ENCODE measurements at regions not wholly inside any gene's neighbourhood (a gene's known extent, or its start where the extent isn't known, plus 50 kb on each side); places are given as distances from the start of the nearest gene placed in this dataset.
"Not testable (repeated sequence)": the region's sequence is repeated elsewhere in the genome, so short reads cannot be mapped to it uniquely, and the experiment has no call there.

GRCh38 chr18:10249801-10250200 lies 204.6 kb upstream of the APCDD1 start:
- DNase-seq (ENCODE audit: low read depth): no peak

- DNase-seq (ENCODE audit: low read depth): no peak
Observed at GRCh38 chr18:10252494-10252893, 201.9 kb upstream of the APCDD1 start.

- DNase-seq (ENCODE audit: low read depth): no peak
Observed at GRCh38 chr18:10252952-10253705, 201.3 kb upstream of the APCDD1 start.

DNA sequence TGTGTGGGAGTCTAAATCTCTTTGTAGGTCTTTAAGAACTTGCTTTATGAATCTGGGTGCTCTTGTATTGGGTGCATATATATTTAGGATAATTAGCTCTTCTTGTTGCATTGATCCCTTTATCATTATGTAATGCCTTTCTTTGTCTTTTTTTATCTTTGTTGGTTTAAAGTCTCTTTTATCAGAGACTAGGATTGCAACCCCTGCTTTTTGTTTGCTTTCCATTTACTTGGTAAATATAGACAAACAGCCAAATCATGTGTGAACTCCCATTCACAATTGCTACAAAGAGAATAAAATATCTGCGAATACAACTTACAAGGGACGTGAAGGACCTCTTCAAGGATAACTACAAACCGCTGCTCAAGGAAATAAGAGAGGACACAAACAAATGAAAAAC lies 198.2 kb upstream of the APCDD1 start:
- not testable (repeated sequence) for DNase-seq (ENCODE audit: low read depth)

DNA sequence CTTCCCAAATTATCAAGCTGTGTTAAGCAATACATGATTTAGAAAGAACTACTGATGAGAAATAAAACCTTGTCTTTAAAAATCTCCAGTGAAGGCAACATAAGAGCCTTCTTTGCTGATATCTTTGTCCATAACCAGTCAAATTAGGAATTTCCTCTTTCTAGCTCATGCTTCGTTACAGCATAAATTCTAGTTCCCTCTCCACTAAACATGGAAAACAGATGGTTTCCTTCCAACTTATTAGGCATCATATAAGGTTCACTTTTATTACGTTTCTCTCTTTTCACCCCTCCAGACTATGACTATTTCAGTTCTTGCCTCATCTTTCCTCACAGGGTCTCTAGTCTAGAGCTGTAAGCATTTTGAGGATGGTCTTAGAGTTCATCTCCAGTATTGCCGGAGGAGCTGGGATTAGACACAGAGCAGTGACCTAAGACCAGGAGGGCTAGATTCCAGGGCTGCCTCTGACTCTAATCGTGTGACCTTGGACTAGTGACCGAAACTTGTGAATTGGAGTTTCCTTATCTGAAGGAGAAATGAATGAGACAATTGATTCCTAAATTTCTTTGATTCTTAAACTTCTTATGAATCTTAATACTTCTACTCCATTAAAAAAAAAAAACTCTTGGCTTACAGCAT lies 195.5 kb upstream of the APCDD1 start:
- no peak for DNase-seq (ENCODE audit: low read depth)

DNA sequence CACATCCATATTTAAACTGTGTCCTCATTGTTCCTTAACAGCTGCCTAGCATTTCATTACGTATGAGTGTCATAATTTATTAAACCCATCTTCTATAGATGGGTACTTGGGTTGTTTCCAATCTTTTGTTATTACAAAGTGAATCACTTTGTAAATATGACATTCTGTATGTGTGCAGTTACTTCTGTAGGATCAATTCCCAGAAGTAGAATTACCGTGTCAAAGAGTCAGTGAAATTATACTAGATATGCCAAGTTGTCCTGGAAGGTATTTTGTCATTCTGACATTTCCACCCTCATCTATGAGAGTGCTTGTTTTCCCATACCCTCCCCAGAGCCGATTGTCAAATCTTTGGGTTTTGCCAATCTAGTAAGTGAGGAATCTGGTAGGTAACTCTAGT lies 194.5 kb upstream of the APCDD1 start:
- no peak for DNase-seq (ENCODE audit: low read depth)

GRCh38 chr18:10261344-10262276 lies 192.8 kb upstream of the APCDD1 start:
- no peak for DNase-seq (ENCODE audit: low read depth)

DNA sequence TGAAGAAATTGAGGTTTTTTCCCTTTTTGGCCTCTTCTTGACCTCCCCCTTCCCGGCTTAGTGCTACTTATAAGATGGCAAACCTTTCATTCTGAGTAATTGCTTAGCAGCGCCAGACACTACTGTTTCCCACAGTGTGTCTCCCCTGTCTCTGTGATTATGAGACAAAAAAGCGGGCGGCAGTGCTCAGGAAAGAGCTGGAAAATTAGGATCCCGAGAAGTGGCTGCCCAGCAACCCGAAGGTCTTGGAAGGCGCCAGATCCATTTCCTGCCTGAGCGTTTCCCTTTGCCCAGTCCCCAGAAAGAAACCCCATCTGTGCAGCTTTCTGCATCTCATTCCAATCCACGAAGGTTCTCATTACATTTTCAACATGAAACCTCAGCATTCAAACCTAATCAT lies 191.9 kb upstream of the APCDD1 start:
- DNase-seq (ENCODE audit: low read depth): no peak

DNA sequence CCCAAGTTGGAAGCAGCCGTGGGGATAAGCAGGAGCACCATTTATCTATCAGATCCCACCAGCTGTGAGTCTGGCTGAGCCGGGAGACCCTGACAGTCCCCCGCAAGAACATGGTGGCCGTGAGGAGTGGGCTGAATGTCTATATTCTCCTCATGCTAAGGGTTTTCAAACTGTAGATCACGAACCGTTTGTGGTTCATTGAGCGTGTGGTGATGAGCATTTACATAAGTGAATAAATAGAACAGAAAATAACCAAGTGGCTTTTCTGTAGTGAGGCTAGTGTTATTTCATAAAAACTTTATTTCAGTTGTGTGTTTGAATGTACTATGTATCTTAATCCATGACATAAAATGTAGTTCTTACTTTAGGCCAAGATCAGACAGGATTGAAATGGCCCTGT lies 190.2 kb upstream of the APCDD1 start:
- DNase-seq (ENCODE audit: low read depth): no peak

DNA sequence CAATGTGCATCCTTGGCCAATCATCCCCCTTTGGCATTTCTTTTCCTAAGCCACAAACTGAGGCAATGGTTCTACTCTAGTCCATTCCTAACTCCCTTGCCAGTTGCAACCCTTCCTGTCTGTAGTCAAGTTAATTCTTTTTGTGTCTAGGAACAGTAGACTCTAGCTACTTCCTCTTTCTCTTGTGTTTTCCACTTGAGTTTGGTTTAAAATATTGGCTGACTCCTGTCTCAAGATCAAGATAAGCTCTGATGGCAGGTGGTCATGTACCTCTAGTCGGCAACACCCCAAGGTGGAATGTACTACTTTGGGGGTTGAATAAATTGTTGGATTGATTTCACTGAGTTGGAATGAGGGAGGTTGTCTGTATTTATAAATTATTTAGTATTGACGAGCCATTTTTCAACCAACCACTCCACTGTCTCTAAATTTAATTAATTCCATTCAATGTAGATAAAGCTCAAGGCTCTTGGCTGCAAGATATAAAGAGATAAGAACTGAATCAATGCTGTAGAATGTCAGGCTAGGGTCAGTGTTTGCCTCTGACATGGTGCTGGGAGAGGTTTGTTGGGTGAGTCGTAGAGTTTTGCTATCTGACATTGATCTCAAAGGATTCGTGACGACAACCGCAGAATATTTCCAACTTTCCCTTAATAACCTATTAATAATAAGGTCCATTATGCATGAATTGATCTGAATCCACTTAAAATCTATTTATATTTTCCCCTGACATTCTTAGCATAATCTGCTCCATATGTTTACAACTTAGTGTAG lies 188.7 kb upstream of the APCDD1 start:
- DNase-seq (ENCODE audit: low read depth): no peak

GRCh38 chr18:10266334-10266590 lies 188.2 kb upstream of the APCDD1 start:
- DNase-seq (ENCODE audit: low read depth): no peak

DNA sequence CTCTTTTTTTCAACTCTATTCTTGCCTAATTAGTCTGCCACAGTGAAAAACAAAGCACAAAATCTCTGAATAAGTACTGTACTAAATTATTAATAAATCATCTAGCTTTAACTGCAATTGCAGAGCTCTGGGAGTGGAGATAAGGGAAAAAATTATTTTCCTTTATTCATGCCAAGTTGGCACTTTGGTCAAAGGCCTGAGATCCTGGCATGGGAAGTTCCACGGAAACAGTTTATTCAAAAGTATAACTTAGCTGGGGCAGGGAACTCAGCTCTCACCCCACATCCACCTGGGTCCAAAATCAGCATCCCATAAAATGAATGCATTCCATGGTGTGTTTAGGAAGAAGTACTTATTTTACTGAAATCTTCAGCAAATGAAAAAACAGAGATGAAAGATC lies 185.2 kb upstream of the APCDD1 start:
- DNase-seq (ENCODE audit: low read depth): no peak

- DNase-seq (ENCODE audit: low read depth): no peak
Observed at GRCh38 chr18:10270151-10270571, 184.3 kb upstream of the APCDD1 start.

- no peak for DNase-seq (ENCODE audit: low read depth)
Observed at GRCh38 chr18:10271481-10271880, 183.0 kb upstream of the APCDD1 start.

DNA sequence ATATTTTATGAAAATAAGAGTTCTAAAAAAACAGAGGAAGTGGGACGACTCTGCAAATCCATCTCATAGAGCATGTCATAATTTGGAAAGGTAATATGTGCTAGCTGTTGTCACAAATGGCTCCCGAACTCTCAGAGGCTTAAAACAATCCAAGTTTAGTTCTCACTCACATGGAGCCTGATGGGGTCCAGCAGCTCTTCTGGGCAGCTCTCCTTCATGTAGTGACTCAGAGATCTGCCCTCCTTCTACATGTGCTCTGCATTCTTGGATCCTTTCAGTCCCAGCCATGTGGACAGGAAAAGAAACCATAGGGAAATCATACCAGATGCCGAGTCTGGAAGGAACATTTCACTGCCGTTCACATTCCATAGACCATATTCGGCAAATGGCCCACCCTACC lies 180.1 kb upstream of the APCDD1 start:
- no peak for DNase-seq (ENCODE audit: low read depth)

- DNase-seq (ENCODE audit: low read depth): no peak
Observed at GRCh38 chr18:10275486-10275885, 178.9 kb upstream of the APCDD1 start.

GRCh38 chr18:10278265-10278664 lies 176.2 kb upstream of the APCDD1 start:
- no peak for DNase-seq (ENCODE audit: low read depth)

- no peak for DNase-seq (ENCODE audit: low read depth)
Observed at GRCh38 chr18:10279471-10279870, 175.0 kb upstream of the APCDD1 start.

DNA sequence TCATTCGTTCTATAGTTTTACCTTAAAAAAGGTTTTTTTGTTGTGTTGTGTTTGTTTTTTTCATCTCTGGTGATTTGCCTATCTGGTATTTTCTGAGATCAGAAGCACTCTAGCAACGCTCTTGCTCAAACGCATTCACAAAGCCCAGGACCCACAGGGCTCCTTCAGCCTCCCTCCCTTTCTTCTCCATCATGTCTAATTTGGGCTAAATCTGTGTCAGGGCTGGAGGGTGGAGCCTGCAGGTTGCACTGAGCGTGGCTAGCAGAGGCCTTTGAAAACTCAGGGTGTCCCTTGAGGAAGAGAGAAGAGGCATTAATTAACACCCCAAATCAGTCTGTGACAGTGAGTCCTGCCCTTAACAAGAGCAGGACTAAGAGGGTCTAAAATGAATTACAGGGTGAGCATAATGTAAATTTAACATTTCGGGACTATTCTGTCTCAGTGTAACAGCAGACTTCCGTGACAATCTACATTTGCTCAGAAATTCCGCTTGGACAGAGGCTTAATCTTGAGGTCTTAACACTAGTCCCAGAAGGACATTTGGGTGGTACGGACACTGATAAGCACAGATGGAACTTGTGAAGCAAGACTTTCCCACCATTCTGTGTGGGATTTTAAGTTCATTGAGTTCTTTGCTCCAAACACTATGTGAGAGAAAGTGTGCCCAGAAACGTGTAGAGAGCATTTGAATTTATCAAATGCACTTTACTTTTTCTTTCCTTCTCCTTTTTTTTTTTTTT lies 174.4 kb upstream of the APCDD1 start:
- no peak for DNase-seq (ENCODE audit: low read depth)

DNA sequence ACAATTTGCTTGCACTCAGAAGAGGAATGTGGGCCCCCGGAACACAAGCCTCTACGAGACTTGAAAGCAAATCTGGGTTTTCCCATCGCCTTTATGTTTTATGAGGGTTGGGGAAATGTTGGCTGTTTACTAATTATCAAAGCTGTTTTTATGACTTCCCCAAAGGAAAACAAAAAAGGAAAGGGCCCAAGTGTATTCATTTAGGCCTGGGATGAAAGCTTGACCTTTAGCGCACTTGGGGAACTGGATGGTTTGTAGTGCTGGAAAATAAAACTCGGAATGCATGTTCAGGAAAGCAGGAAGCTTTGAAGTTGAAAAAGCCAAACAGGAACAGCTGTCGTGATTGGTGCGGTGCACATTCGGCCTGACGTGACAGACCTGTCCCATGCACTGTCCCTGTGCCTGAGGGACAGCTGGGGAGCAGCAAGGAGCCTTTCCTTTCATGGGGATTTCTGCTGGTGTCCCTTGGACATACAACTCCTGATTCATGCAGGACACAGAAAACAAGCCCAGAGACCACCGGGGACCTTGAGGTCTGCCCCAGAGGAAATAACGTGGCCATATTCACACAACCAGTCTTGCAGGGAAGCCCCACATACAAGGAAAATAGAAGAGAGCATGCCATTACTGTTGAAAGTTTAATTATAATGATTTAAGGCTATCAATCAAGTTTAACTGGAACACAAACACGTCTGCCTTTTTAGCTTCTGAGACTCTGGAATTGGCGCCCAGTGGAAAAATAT lies 169.7 kb upstream of the APCDD1 start:
- DNase-seq (ENCODE audit: low read depth): no peak

DNA sequence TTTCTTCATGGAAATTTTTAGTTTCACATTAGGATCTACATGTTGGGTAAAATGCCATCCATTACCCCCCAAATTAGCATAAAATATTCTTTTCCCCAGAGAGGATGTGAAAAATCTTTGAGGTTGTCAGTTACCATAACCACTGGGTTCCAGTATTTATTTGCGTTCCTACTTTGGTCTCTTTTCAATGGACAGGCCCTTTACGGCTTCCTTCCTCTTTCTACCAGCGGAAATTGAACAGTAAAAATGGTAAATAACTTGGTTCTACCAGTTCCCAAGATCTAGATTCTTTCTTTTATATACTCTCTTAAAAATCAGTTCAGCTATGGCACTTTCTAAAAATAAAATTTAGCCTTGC lies 169.2 kb upstream of the APCDD1 start:
- DNase-seq (ENCODE audit: low read depth): no peak

Data from activated gamma-delta T cell treated with anti-CD3 and anti-CD28 coated beads, Interleukin-2, amount 50 U/mL, for 16 hours (primary cell).